ENCODE measurements at regions not wholly inside any gene's neighbourhood (a gene's known extent, or its start where the extent isn't known, plus 50 kb on each side); places are given as distances from the start of the nearest gene placed in this dataset.

GRCh38 chr20:9981829-9982228 lies 53.0 kb upstream of the ANKEF1 start:
- CTCF ChIA-PET: interaction anchor here (0.6 to 17.0 kb wide), 11 partner anchors 15 to 1565 kb away, joined by 3 to 826 read pairs (median 5); no protein-coding TSS in a partner anchor
- no peak overlapping the region for H3K4me3 Mint-ChIP-seq (ENCODE audit: unreplicated experiment)
- intact Hi-C loops (cut with micrococcal nuclease): no loop called here

GRCh38 chr20:9978397-9979004 lies 56.3 kb upstream of the ANKEF1 start:
- POLR2A ChIA-PET: interaction anchor here (0.9 to 3.8 kb wide), 12 partner anchors 11 to 456 kb away, joined by 4 to 64 read pairs (median 8); partner anchors contain the start of genes ANKEF1, MKKS and SLX4IP

More at GRCh38 chr20:9981829-9982228, 53.0 kb upstream of the ANKEF1 start:
- Mint-ChIP-seq H3K4me1 (ENCODE audit: insufficient read depth, unreplicated experiment) (peaks cover 18% of the 10 kb centered on the region), H3K27ac (ENCODE audit: low read depth, unreplicated experiment) (no peak overlapping the region), H3K9me3 (ENCODE audit: unreplicated experiment) (no peaks in the 10 kb centered on the region), H3K27me3 (ENCODE audit: insufficient read depth, unreplicated experiment) (no peaks in the 10 kb centered on the region), H3K36me3 (ENCODE audit: insufficient read depth, unreplicated experiment) (no peaks in the 10 kb centered on the region)
- TF ChIP-seq CTCF (IDR thresholded peaks at IDR 0.05; ENCODE audit: unreplicated experiment): no peak
- no TSS peak for BruUV-seq (replicated peaks)
- POLR2A ChIA-PET: interaction anchor here (0.7 to 2.9 kb wide), 14 partner anchors 10 to 558 kb away, joined by 3 to 24 read pairs (median 3); partner anchors contain the start of genes MKKS and SLX4IP
- peak; percentile 23 for DNase-seq (ENCODE audit: unreplicated experiment)

GRCh38 chr20:9977629-9978028 lies 57.2 kb upstream of the ANKEF1 start:
- Mint-ChIP-seq H3K27me3 (ENCODE audit: insufficient read depth, unreplicated experiment) (no peaks in the 10 kb centered on the region), H3K4me3 (ENCODE audit: unreplicated experiment) (no peak overlapping the region), H3K36me3 (ENCODE audit: insufficient read depth, unreplicated experiment) (no peaks in the 10 kb centered on the region), H3K4me1 (ENCODE audit: insufficient read depth, unreplicated experiment) (peaks cover 10% of the 10 kb centered on the region), H3K9me3 (ENCODE audit: unreplicated experiment) (no peaks in the 10 kb centered on the region), H3K27ac (ENCODE audit: low read depth, unreplicated experiment) (no peak overlapping the region)
- ChIA-PET POLR2A (interaction anchor here (0.9 to 3.8 kb wide), 8 partner anchors 11 to 457 kb away, joined by 4 to 64 read pairs (median 10); partner anchors contain the start of genes MKKS and SLX4IP), CTCF (interaction anchor here (0.5 to 17.0 kb wide), 111 partner anchors 8 to 1566 kb away, joined by 3 to 826 read pairs (median 5); partner anchors contain the start of genes ANKEF1, MKKS and SLX4IP)
- BruUV-seq (replicated peaks): no TSS peak
- intact Hi-C loops (cut with micrococcal nuclease): loop anchor here (1.0 to 10.0 kb wide), 10 partner anchors 60 to 1567 kb away; partner anchors contain the start of genes MKKS and SLX4IP
- DNase-seq (ENCODE audit: unreplicated experiment): peak; percentile 29
- no peak for TF ChIP-seq CTCF (IDR thresholded peaks at IDR 0.05; ENCODE audit: unreplicated experiment)

More at GRCh38 chr20:9978397-9979004, 56.3 kb upstream of the ANKEF1 start:
- CTCF ChIA-PET: interaction anchor here (0.5 to 17.0 kb wide), 119 partner anchors 9 to 1577 kb away, joined by 3 to 826 read pairs (median 4); partner anchors contain the start of genes ANKEF1, MKKS and SLX4IP
- Mint-ChIP-seq H3K9me3 (ENCODE audit: unreplicated experiment) (no peaks in the 10 kb centered on the region), H3K27me3 (ENCODE audit: insufficient read depth, unreplicated experiment) (no peaks in the 10 kb centered on the region), H3K27ac (ENCODE audit: low read depth, unreplicated experiment) (no peak overlapping the region), H3K4me1 (ENCODE audit: insufficient read depth, unreplicated experiment) (peaks cover 10% of the 10 kb centered on the region), H3K36me3 (ENCODE audit: insufficient read depth, unreplicated experiment) (no peaks in the 10 kb centered on the region), H3K4me3 (ENCODE audit: unreplicated experiment) (no peak overlapping the region)
- intact Hi-C loops (cut with micrococcal nuclease): loop anchor here (1.0 to 10.0 kb wide), 10 partner anchors 59 to 1566 kb away; partner anchors contain the start of genes MKKS and SLX4IP
- no TSS peak for BruUV-seq (replicated peaks)
- peak; percentile 87 for TF ChIP-seq CTCF (IDR thresholded peaks at IDR 0.05; ENCODE audit: unreplicated experiment)
- DNase-seq (ENCODE audit: unreplicated experiment): peak; percentile 88

GRCh38 chr20:9974324-9974723 lies 60.5 kb upstream of the ANKEF1 start:
- no TSS peak for BruUV-seq (replicated peaks)
- DNase-seq (ENCODE audit: unreplicated experiment): no peak
- H3K27ac Mint-ChIP-seq (ENCODE audit: low read depth, unreplicated experiment): no peak overlapping the region
- no peaks in the 10 kb centered on the region for H3K9me3 Mint-ChIP-seq (ENCODE audit: unreplicated experiment)
- H3K27me3 Mint-ChIP-seq (ENCODE audit: insufficient read depth, unreplicated experiment): no peaks in the 10 kb centered on the region
- TF ChIP-seq CTCF (IDR thresholded peaks at IDR 0.05; ENCODE audit: unreplicated experiment): no peak
- intact Hi-C loops (cut with micrococcal nuclease): loop anchor here (10.0 kb wide), 2 partner anchors 570 to 1300 kb away; no protein-coding TSS in a partner anchor
- ChIA-PET CTCF (interaction anchor here (0.5 to 17.0 kb wide), 9 partner anchors 59 to 566 kb away, joined by 3 to 826 read pairs (median 3); partner anchors contain the start of gene SNAP25), POLR2A (interaction anchor here (0.6 kb wide), 2 partner anchors 92 to 691 kb away, joined by 3 read pairs; no protein-coding TSS in a partner anchor)
- H3K4me1 Mint-ChIP-seq (ENCODE audit: insufficient read depth, unreplicated experiment): peaks cover 10% of the 10 kb centered on the region
- H3K4me3 Mint-ChIP-seq (ENCODE audit: unreplicated experiment): no peak overlapping the region
- no peaks in the 10 kb centered on the region for H3K36me3 Mint-ChIP-seq (ENCODE audit: insufficient read depth, unreplicated experiment)
